ENCODE measurements at regions not wholly inside any gene's neighbourhood (a gene's known extent, or its start where the extent isn't known, plus 50 kb on each side); places are given as distances from the start of the nearest gene placed in this dataset.

DNA sequence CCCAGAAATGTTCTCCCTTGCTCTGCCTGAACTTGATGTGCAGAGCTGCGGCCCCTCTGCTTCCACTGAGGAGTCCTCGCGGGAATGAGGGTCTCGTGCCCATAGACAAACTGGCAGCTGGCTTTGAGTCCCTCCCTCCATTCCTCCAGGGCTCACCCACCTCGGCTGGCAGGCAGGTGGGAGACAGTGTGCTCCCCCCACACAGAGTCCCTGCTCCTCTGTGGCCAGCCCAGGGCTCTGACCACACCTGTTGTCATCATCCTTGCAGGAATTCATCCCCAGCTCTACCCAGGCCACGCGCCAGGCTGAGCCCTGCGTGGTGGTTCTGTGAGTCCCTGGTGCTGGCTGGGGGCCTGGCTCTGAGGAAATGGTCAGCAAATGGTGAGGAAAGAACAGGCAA is 521.9 kb downstream of the TBC1D22A start:
- Histone ChIP-seq H3K27me3 (replicated peaks; ENCODE audit: control insufficient read depth, insufficient read depth, low read length, poor library complexity, severe bottlenecking) (no peaks in the 10 kb centered on the region), H3K27ac (ENCODE audit: insufficient read depth, low read length, poor library complexity, severe bottlenecking) (no peak overlapping the region), H3K4me3 (ENCODE audit: insufficient read depth, low read depth, low read length, poor library complexity, severe bottlenecking) (no peak overlapping the region)

DNA sequence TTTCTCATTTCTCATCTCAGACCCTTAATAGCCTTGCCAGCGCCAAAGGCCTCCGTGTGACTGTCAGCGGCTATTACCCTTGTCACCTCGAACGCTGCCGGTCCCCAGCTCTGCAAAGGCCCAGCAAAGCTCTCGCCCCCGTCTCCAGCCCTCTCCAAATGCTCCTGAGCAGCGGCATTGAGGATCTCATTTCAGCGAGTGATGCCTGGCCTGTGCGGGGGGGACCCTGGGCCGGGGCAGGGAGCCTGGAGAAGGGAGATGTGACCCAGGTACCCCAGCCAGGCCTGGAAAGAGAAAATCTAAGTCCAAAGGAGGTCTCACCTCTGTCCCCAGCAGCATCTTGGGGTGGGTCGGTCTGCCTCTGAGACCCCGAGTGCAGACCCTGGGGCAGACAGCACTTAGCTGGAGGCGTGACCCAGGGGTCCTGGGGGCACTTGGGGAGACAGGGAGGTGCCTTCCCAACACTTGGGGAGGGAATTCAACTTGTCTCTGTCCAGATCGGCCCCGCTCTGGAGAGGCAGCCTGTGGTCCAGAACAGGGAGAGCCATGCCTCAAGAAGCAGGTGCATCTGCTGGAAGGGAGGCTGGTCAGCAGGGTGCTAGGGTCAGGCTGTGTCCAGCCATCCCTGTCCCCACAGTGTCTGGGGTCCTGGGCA is 521.3 kb downstream of the TBC1D22A start:
- no peak for DNase-seq
- Histone ChIP-seq H3K36me3 (ENCODE audit: control insufficient read depth, insufficient read depth, low read length) (no peaks in the 10 kb centered on the region), H3K9me3 (ENCODE audit: control insufficient read depth, low read length) (no peaks in the 10 kb centered on the region), H3K4me3 (ENCODE audit: insufficient read depth, low read depth, low read length, poor library complexity, severe bottlenecking) (no peak overlapping the region), H3K4me1 (ENCODE audit: control insufficient read depth, insufficient read depth, low read length, poor library complexity, severe bottlenecking) (no peaks in the 10 kb centered on the region), H3K27me3 (replicated peaks; ENCODE audit: control insufficient read depth, insufficient read depth, low read length, poor library complexity, severe bottlenecking) (no peaks in the 10 kb centered on the region), H3K27ac (ENCODE audit: insufficient read depth, low read length, poor library complexity, severe bottlenecking) (no peak overlapping the region)

More for the DNA sequence above, 521.9 kb downstream of the TBC1D22A start:
- H3K4me1 ChIP-seq (ENCODE audit: control insufficient read depth, insufficient read depth, low read length, poor library complexity, severe bottlenecking): no peaks in the 10 kb centered on the region
- no peaks in the 10 kb centered on the region for H3K9me3 ChIP-seq (ENCODE audit: control insufficient read depth, low read length)
- no peak for DNase-seq
- no peaks in the 10 kb centered on the region for H3K36me3 ChIP-seq (ENCODE audit: control insufficient read depth, insufficient read depth, low read length)

DNA sequence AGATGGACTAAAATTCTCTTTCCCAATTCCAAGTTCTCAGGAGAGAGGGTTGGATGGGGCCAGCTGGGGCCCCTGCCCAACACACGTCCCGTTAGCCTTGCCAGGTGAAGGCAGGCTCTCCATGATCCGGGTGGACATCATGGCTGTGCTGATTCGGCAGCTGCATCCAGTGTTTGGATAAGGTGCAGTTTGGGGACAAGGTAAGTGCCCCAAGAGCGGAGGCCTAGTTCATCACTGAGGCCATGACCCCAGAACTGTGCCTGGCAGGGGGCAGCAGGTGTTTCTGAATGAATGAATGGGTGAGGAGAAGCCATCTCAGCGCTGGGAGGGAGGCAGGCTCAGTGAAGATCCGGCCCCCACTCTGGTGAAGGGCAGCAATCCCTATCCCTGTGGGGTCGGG is 520.4 kb downstream of the TBC1D22A start:
- Histone ChIP-seq H3K27ac (ENCODE audit: insufficient read depth, low read length, poor library complexity, severe bottlenecking) (no peak overlapping the region), H3K27me3 (replicated peaks; ENCODE audit: control insufficient read depth, insufficient read depth, low read length, poor library complexity, severe bottlenecking) (no peaks in the 10 kb centered on the region), H3K9me3 (ENCODE audit: control insufficient read depth, low read length) (no peaks in the 10 kb centered on the region), H3K36me3 (ENCODE audit: control insufficient read depth, insufficient read depth, low read length) (no peaks in the 10 kb centered on the region), H3K4me3 (ENCODE audit: insufficient read depth, low read depth, low read length, poor library complexity, severe bottlenecking) (no peak overlapping the region), H3K4me1 (ENCODE audit: control insufficient read depth, insufficient read depth, low read length, poor library complexity, severe bottlenecking) (no peaks in the 10 kb centered on the region)
- DNase-seq: no peak

DNA sequence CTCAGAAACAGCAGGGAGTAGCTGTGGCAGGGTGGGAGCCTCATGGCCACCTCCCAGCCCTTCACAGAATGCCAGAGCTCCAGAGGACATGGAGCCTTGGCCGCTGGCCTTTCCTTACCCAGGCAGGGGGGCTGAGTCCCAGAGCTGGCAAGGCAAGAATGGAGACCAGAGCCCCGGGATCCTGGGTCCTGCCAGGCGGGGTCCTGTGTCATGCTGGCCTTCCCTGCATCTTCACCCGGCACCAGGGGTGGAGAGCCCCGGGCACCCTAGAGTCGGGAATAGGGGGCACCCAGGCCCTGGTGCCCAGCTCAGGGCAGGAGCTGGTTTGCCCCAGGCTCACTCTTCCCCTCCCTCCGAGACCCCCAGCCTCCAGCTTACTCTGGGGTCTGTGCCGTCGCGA is 519.9 kb downstream of the TBC1D22A start:
- no peaks in the 10 kb centered on the region for H3K36me3 ChIP-seq (ENCODE audit: control insufficient read depth, insufficient read depth, low read length)
- H3K27ac ChIP-seq (ENCODE audit: insufficient read depth, low read length, poor library complexity, severe bottlenecking): no peak overlapping the region
- H3K9me3 ChIP-seq (ENCODE audit: control insufficient read depth, low read length): no peaks in the 10 kb centered on the region
- no peaks in the 10 kb centered on the region for H3K27me3 ChIP-seq (replicated peaks; ENCODE audit: control insufficient read depth, insufficient read depth, low read length, poor library complexity, severe bottlenecking)
- H3K4me3 ChIP-seq (ENCODE audit: insufficient read depth, low read depth, low read length, poor library complexity, severe bottlenecking): no peak overlapping the region
- H3K4me1 ChIP-seq (ENCODE audit: control insufficient read depth, insufficient read depth, low read length, poor library complexity, severe bottlenecking): no peaks in the 10 kb centered on the region
- DNase-seq: no peak

DNA sequence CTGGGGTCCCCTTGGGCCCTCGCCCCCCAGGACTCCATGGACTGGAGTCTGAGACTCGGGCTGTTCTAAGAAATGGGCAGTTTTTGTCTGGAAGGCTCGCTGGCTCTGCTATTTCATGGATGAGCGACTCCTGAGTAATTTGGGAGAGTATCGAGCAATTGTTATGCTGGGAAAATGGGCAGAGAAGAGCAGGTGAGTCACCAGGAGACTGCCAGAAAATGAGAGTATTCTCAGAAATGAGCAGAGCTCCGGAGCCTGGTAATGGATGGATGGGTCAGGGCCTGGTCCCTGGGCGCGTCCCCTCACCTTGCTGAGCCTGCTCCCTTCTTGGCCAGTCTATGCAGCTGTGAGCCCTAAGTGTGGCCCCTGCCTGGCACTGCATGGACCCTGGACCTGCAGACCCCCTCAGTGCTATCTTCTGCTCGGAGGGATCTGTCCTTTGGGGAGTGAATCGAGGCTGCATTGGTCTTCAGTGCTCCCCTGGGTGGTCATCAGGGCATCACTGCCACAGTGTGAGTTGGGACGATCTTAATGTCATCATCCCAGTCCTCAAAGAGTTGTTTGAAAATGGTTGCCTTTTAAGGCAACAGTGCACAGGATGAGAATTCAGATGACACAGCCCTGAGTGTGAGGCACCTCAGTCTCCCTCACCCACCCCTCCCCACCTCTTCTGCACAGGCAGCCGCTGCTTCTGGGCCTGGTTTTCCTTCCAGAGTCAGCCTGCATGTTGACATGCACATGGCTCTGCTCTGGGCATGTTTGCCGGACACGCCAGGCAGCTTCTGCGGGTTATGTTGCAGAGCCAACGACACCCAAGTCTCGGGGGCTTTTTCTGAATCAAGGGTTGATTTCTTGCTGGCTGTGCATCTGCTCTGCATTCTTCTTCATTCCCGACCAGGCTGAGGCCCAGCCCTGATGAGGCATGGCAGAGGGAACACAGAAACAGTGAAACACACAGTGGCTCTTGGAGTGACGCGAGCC is 519.0 kb downstream of the TBC1D22A start:
- Histone ChIP-seq H3K4me1 (ENCODE audit: control insufficient read depth, insufficient read depth, low read length, poor library complexity, severe bottlenecking) (no peaks in the 10 kb centered on the region), H3K9me3 (ENCODE audit: control insufficient read depth, low read length) (no peaks in the 10 kb centered on the region), H3K27me3 (replicated peaks; ENCODE audit: control insufficient read depth, insufficient read depth, low read length, poor library complexity, severe bottlenecking) (no peaks in the 10 kb centered on the region), H3K36me3 (ENCODE audit: control insufficient read depth, insufficient read depth, low read length) (no peaks in the 10 kb centered on the region), H3K27ac (ENCODE audit: insufficient read depth, low read length, poor library complexity, severe bottlenecking) (no peak overlapping the region), H3K4me3 (ENCODE audit: insufficient read depth, low read depth, low read length, poor library complexity, severe bottlenecking) (no peak overlapping the region)
- no peak for DNase-seq

DNA sequence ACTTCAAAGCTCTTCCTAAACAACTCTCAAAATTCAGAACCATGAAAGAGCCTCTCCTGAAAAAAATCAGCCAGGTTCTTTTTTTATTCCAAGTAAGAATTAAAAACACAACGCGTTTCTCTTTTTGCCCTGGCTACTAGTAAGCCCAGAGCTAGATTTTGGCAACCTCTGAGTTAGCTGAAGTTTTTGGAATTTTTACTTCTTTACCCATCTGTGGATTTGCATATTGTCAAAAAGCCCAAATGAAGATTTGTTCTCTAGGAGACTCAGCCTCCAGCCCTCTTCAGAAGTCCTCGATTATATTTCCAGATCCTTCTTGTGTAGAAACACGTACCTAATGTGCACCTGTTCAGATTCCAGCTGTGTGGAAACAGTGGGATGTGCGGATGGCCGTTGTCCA is 517.9 kb downstream of the TBC1D22A start:
- H3K36me3 ChIP-seq (ENCODE audit: control insufficient read depth, insufficient read depth, low read length): no peaks in the 10 kb centered on the region
- no peak for DNase-seq
- no peak overlapping the region for H3K27ac ChIP-seq (ENCODE audit: insufficient read depth, low read length, poor library complexity, severe bottlenecking)
- H3K4me1 ChIP-seq (ENCODE audit: control insufficient read depth, insufficient read depth, low read length, poor library complexity, severe bottlenecking): no peaks in the 10 kb centered on the region
- H3K4me3 ChIP-seq (ENCODE audit: insufficient read depth, low read depth, low read length, poor library complexity, severe bottlenecking): no peak overlapping the region
- H3K9me3 ChIP-seq (ENCODE audit: control insufficient read depth, low read length): no peaks in the 10 kb centered on the region
- H3K27me3 ChIP-seq (replicated peaks; ENCODE audit: control insufficient read depth, insufficient read depth, low read length, poor library complexity, severe bottlenecking): no peaks in the 10 kb centered on the region

DNA sequence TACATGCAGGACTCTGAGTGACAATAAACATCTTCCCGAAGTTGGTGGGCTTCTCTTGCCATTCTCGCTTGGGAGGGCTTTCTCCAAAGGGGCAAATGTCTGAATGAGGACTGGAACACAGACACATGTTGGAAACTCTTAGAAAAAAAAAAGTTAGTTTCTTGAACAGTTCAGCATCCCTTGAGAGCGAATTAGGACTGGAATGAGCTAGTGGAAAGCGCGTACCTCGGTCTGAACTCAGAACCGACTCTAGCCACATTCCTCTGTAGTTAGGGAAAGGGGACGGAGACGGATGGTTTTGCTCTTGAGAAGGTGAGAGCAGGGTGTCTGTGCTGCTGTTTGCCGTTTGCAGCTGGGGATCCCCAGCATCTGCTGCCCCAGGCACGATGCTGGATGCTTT is 517.3 kb downstream of the TBC1D22A start:
- no peak for DNase-seq

DNA sequence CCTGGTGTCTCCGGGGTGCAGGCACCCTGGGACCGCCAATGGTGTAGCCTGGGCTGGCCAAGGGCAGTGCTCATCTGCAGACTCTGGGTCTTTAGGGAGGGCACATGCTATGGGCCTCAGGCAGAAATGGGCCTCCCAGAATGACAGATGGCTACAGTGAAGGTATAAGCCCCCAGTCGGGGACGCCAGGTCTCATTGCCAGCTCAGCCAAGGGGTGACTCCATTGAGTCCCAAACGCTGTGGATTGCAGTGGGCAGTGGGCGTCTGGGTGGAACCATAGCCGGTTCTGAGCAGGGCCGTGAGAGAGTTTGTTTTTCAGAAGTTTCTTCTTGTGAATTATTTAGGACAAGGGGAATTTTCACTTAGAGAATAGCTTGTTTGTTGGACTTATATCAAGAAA is 516.9 kb downstream of the TBC1D22A start:
- no peaks in the 10 kb centered on the region for H3K36me3 ChIP-seq (ENCODE audit: control insufficient read depth, insufficient read depth, low read length)
- H3K27ac ChIP-seq (ENCODE audit: insufficient read depth, low read length, poor library complexity, severe bottlenecking): no peak overlapping the region
- H3K9me3 ChIP-seq (ENCODE audit: control insufficient read depth, low read length): no peaks in the 10 kb centered on the region
- H3K27me3 ChIP-seq (replicated peaks; ENCODE audit: control insufficient read depth, insufficient read depth, low read length, poor library complexity, severe bottlenecking): no peaks in the 10 kb centered on the region
- DNase-seq: no peak
- H3K4me3 ChIP-seq (ENCODE audit: insufficient read depth, low read depth, low read length, poor library complexity, severe bottlenecking): no peak overlapping the region
- H3K4me1 ChIP-seq (ENCODE audit: control insufficient read depth, insufficient read depth, low read length, poor library complexity, severe bottlenecking): no peaks in the 10 kb centered on the region

More for the DNA sequence above, 517.3 kb downstream of the TBC1D22A start:
- Histone ChIP-seq H3K4me3 (ENCODE audit: insufficient read depth, low read depth, low read length, poor library complexity, severe bottlenecking) (no peak overlapping the region), H3K36me3 (ENCODE audit: control insufficient read depth, insufficient read depth, low read length) (no peaks in the 10 kb centered on the region), H3K27me3 (replicated peaks; ENCODE audit: control insufficient read depth, insufficient read depth, low read length, poor library complexity, severe bottlenecking) (no peaks in the 10 kb centered on the region), H3K9me3 (ENCODE audit: control insufficient read depth, low read length) (no peaks in the 10 kb centered on the region), H3K27ac (ENCODE audit: insufficient read depth, low read length, poor library complexity, severe bottlenecking) (no peak overlapping the region), H3K4me1 (ENCODE audit: control insufficient read depth, insufficient read depth, low read length, poor library complexity, severe bottlenecking) (no peaks in the 10 kb centered on the region)

DNA sequence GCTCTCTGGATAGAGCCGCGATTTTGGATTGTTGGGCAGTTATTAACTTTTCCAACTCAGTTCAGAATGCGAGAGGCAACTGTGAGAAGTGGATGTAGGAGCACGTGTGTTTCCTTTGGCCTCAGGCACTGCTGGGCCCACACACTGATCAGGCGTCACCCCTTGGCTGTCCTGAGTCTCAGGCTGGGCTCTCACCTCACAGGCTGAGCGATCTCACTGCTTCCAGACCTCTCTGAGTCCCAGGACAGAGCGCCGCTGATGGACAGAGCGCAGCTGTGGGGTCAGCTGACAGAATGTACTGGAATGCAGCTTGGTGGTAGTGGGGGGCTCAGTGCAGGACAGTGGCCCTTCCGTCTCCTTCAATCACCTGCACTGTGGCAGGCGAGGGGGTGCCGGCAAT is 516.2 kb downstream of the TBC1D22A start:
- Histone ChIP-seq H3K4me3 (ENCODE audit: insufficient read depth, low read depth, low read length, poor library complexity, severe bottlenecking) (no peak overlapping the region), H3K9me3 (ENCODE audit: control insufficient read depth, low read length) (no peaks in the 10 kb centered on the region), H3K36me3 (ENCODE audit: control insufficient read depth, insufficient read depth, low read length) (no peaks in the 10 kb centered on the region), H3K4me1 (ENCODE audit: control insufficient read depth, insufficient read depth, low read length, poor library complexity, severe bottlenecking) (no peaks in the 10 kb centered on the region), H3K27me3 (replicated peaks; ENCODE audit: control insufficient read depth, insufficient read depth, low read length, poor library complexity, severe bottlenecking) (no peaks in the 10 kb centered on the region), H3K27ac (ENCODE audit: insufficient read depth, low read length, poor library complexity, severe bottlenecking) (no peak overlapping the region)
- no peak for DNase-seq

DNA sequence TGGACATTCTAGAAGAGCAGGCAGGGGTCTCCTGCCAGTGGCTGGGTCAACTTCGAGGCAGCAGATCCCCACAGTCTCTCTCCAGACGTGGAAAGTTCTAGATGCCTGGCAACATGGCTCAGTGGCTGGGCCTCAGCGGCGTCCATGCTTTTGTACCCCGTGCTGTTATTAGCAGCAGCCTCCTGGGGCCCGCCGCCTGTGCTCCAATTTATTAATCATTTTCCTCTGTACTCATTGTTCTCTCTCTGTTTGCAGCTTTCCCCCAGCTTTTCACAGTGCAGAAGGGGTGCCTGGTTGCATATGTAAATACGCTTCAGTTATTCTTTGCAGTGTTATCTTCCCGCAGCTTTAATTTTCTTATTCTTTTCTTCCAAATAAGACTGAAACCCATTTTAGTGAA is 515.1 kb downstream of the TBC1D22A start:
- Histone ChIP-seq H3K36me3 (ENCODE audit: control insufficient read depth, insufficient read depth, low read length) (no peaks in the 10 kb centered on the region), H3K9me3 (ENCODE audit: control insufficient read depth, low read length) (no peaks in the 10 kb centered on the region), H3K27me3 (replicated peaks; ENCODE audit: control insufficient read depth, insufficient read depth, low read length, poor library complexity, severe bottlenecking) (no peaks in the 10 kb centered on the region), H3K4me1 (ENCODE audit: control insufficient read depth, insufficient read depth, low read length, poor library complexity, severe bottlenecking) (no peaks in the 10 kb centered on the region), H3K27ac (ENCODE audit: insufficient read depth, low read length, poor library complexity, severe bottlenecking) (no peak overlapping the region), H3K4me3 (ENCODE audit: insufficient read depth, low read depth, low read length, poor library complexity, severe bottlenecking) (no peak overlapping the region)
- no peak for DNase-seq
